ENCODE measurements at regions not wholly inside any gene's neighbourhood (a gene's known extent, or its start where the extent isn't known, plus 50 kb on each side); places are given as distances from the start of the nearest gene placed in this dataset.

DNA sequence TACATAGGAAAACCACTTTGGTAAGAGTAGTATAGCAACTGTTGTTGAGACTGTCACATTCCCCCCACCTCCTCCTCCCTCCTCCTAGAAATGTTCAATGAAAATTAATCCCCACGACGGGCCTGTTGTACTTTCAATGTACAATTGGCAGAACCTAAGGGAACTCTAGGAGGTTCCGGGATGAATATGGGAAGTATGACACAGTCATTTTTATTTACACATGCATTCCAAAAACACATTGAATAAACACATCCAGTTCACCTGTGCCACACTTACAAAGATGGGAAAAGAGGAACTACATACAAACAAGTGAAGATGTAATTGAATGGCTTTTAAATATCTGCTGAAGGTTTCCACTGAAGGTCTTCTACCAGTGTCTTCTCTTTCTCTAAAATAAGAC, 144.4 kb upstream of the NBPF11 start:
- TF ChIP-seq CTCF (IDR thresholded peaks at IDR 0.05) (no peak), EP300 (IDR thresholded peaks at IDR 0.05) (no peak), POLR2A (IDR thresholded peaks at IDR 0.05) (no peak)
